Adipocyte (in vitro differentiated cells): ENCODE measurements at regions not wholly inside any gene's neighbourhood (a gene's known extent, or its start where the extent isn't known, plus 50 kb on each side); places are given as distances from the start of the nearest gene placed in this dataset.
"Not testable (repeated sequence)": the region's sequence is repeated elsewhere in the genome, so short reads cannot be mapped to it uniquely, and the experiment has no call there.

Source experiments
- DNase-seq: peaks from one replicate; pipeline ENCODE4 v3.0.0-alpha.2; 2015; ENCODE audit warnings: low read depth
- H3K27me3 ChIP-seq: replicated peaks from 2 replicates; pipeline ENCODE4 v1.7.0; 2013; ENCODE audit warnings: mild to moderate bottlenecking, low read length, moderate library complexity; ENCODE audit not compliant: control insufficient read depth, insufficient read depth
- H3K36me3 ChIP-seq: 2 replicates; pipeline ENCODE4 v1.7.0; 2013; ENCODE audit warnings: low read length, mild to moderate bottlenecking, moderate library complexity; ENCODE audit not compliant: control insufficient read depth, insufficient read depth, severe bottlenecking
- H3K4me1 ChIP-seq: 2 replicates; pipeline ENCODE4 v1.7.0; 2013; ENCODE audit warnings: mild to moderate bottlenecking, low read length, moderate library complexity; ENCODE audit not compliant: control insufficient read depth, insufficient read depth
- H3K4me3 ChIP-seq: 2 replicates; pipeline ENCODE4 v1.7.0; 2013; ENCODE audit warnings: mild to moderate bottlenecking, low read length, moderate library complexity
- H3K9ac ChIP-seq: 2 replicates; pipeline ENCODE4 v1.7.0; 2013; ENCODE audit warnings: mild to moderate bottlenecking, low read length, moderate library complexity
- H3K9me3 ChIP-seq: 2 replicates; pipeline ENCODE4 v1.7.0; 2013; ENCODE audit warnings: mild to moderate bottlenecking, low read length, moderate library complexity; ENCODE audit not compliant: control insufficient read depth

- no peaks in the 10 kb centered on the region for H3K36me3 ChIP-seq
- no peaks in the 10 kb centered on the region for H3K27me3 ChIP-seq
- no peaks in the 10 kb centered on the region for H3K9me3 ChIP-seq
- no peak overlapping the region for H3K4me3 ChIP-seq
- H3K9ac ChIP-seq, result no peak overlapping the region
- no peaks in the 10 kb centered on the region for H3K4me1 ChIP-seq
- no peak for DNase-seq
Observed at GRCh38 chr1:242811092-242811840, 286.8 kb upstream of the PLD5 start.

GRCh38 chr1:242806324-242806723, 281.8 kb upstream of the PLD5 start:
- no peaks in the 10 kb centered on the region for H3K9me3 ChIP-seq
- H3K9ac ChIP-seq, result no peak overlapping the region
- no peaks in the 10 kb centered on the region for H3K27me3 ChIP-seq
- no peaks in the 10 kb centered on the region for H3K4me1 ChIP-seq
- no peaks in the 10 kb centered on the region for H3K36me3 ChIP-seq
- no peak for DNase-seq
- H3K4me3 ChIP-seq, result no peak overlapping the region

GRCh38 chr1:242805360-242805759, 280.9 kb upstream of the PLD5 start:
- not testable (repeated sequence) for H3K4me1 ChIP-seq, H3K9me3 ChIP-seq, H3K27me3 ChIP-seq, H3K4me3 ChIP-seq, H3K36me3 ChIP-seq, H3K9ac ChIP-seq, DNase-seq

GRCh38 chr1:242802973-242803372, 278.5 kb upstream of the PLD5 start:
- DNase-seq, result no peak
- Histone ChIP-seq H3K4me3 (no peak overlapping the region), H3K9me3 (no peaks in the 10 kb centered on the region), H3K27me3 (no peaks in the 10 kb centered on the region), H3K36me3 (no peaks in the 10 kb centered on the region), H3K4me1 (no peaks in the 10 kb centered on the region), H3K9ac (no peak overlapping the region)

- Histone ChIP-seq H3K4me3 (no peak overlapping the region), H3K4me1 (no peaks in the 10 kb centered on the region), H3K9me3 (no peaks in the 10 kb centered on the region), H3K27me3 (no peaks in the 10 kb centered on the region), H3K9ac (no peak overlapping the region), H3K36me3 (no peaks in the 10 kb centered on the region)
- DNase-seq, result no peak
Observed at GRCh38 chr1:242800521-242800920, 276.0 kb upstream of the PLD5 start.

GRCh38 chr1:242797856-242798255, 273.4 kb upstream of the PLD5 start:
- Histone ChIP-seq H3K9me3 (no peaks in the 10 kb centered on the region), H3K4me1 (no peaks in the 10 kb centered on the region), H3K27me3 (no peaks in the 10 kb centered on the region), H3K9ac (no peak overlapping the region), H3K36me3 (no peaks in the 10 kb centered on the region), H3K4me3 (no peak overlapping the region)
- no peak for DNase-seq

GRCh38 chr1:242788771-242789170, 264.3 kb upstream of the PLD5 start:
- H3K9me3 ChIP-seq, result peaks cover 3% of the 10 kb centered on the region
- no peak overlapping the region for H3K9ac ChIP-seq
- no peak overlapping the region for H3K4me3 ChIP-seq
- no peaks in the 10 kb centered on the region for H3K27me3 ChIP-seq
- no peaks in the 10 kb centered on the region for H3K36me3 ChIP-seq
- H3K4me1 ChIP-seq, result no peaks in the 10 kb centered on the region
- no peak for DNase-seq

GRCh38 chr1:242787968-242788367, 263.5 kb upstream of the PLD5 start:
- H3K4me3 ChIP-seq, result no peak overlapping the region
- H3K9me3 ChIP-seq, result peaks cover 3% of the 10 kb centered on the region
- H3K9ac ChIP-seq, result no peak overlapping the region
- no peak for DNase-seq
- H3K4me1 ChIP-seq, result no peaks in the 10 kb centered on the region
- H3K27me3 ChIP-seq, result no peaks in the 10 kb centered on the region
- no peaks in the 10 kb centered on the region for H3K36me3 ChIP-seq

- DNase-seq, result no peak
- Histone ChIP-seq H3K4me1 (no peaks in the 10 kb centered on the region), H3K9me3 (peaks cover 3% of the 10 kb centered on the region), H3K36me3 (no peaks in the 10 kb centered on the region), H3K27me3 (no peaks in the 10 kb centered on the region), H3K4me3 (no peak overlapping the region), H3K9ac (no peak overlapping the region)
Observed at GRCh38 chr1:242784807-242785206, 260.3 kb upstream of the PLD5 start.

GRCh38 chr1:242784084-242784483, 259.6 kb upstream of the PLD5 start:
- H3K4me3 ChIP-seq, result no peak overlapping the region
- no peaks in the 10 kb centered on the region for H3K4me1 ChIP-seq
- no peaks in the 10 kb centered on the region for H3K27me3 ChIP-seq
- H3K9me3 ChIP-seq, result peaks cover 3% of the 10 kb centered on the region
- H3K9ac ChIP-seq, result no peak overlapping the region
- no peaks in the 10 kb centered on the region for H3K36me3 ChIP-seq
- DNase-seq, result no peak

GRCh38 chr1:242774256-242774655, 249.8 kb upstream of the PLD5 start:
- no peaks in the 10 kb centered on the region for H3K27me3 ChIP-seq
- H3K9ac ChIP-seq, result no peak overlapping the region
- no peaks in the 10 kb centered on the region for H3K36me3 ChIP-seq
- DNase-seq, result no peak
- no peaks in the 10 kb centered on the region for H3K4me1 ChIP-seq
- H3K9me3 ChIP-seq, result no peaks in the 10 kb centered on the region
- H3K4me3 ChIP-seq, result no peak overlapping the region

GRCh38 chr1:242770366-242770765, 245.9 kb upstream of the PLD5 start:
- DNase-seq, result no peak
- Histone ChIP-seq H3K4me1 (no peaks in the 10 kb centered on the region), H3K27me3 (no peaks in the 10 kb centered on the region), H3K36me3 (no peaks in the 10 kb centered on the region), H3K9ac (no peak overlapping the region), H3K9me3 (peaks cover 2% of the 10 kb centered on the region), H3K4me3 (no peak overlapping the region)
